B cell (primary cell): ENCODE measurements at regions not wholly inside any gene's neighbourhood (a gene's known extent, or its start where the extent isn't known, plus 50 kb on each side); places are given as distances from the start of the nearest gene placed in this dataset.

ENCODE experiments used
- EZH2 ChIP-seq: IDR thresholded peaks from 2 replicates; pipeline ENCODE4 v1.6.1; 2012; ENCODE audit warnings: borderline replicate concordance, low read depth, mild to moderate bottlenecking, moderate library complexity, low read length; ENCODE audit not compliant: insufficient read depth, poor library complexity, severe bottlenecking
- TF ChIP-seq, protein P1 (sequence below): fragments of 200-600 bp; IDR thresholded peaks from one replicate; pipeline ENCODE4 v1.8.0; 2022; ENCODE audit warnings: antibody characterized with exemption, mild to moderate bottlenecking

DNA sequence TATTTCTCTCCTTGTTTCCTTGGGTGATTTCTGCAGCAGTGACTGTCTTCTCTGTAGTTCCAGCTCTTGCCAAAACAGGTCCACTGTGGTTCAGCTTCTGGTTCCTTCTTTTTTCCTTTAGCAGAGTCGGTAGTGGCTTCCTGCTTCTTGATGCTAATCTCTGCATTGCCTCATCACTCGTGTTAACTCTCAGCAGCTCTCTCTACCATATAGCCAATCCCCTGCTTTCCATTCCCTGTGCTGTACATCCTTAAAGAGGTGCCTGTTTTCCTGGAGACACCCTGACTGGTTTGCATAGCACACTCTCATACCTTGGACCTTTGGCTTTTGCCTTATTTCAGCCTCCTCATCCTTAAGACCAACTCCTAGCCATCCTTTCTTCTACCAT is 191.2 kb upstream of the LNX1 start:
- TF ChIP-seq, protein P1, sequence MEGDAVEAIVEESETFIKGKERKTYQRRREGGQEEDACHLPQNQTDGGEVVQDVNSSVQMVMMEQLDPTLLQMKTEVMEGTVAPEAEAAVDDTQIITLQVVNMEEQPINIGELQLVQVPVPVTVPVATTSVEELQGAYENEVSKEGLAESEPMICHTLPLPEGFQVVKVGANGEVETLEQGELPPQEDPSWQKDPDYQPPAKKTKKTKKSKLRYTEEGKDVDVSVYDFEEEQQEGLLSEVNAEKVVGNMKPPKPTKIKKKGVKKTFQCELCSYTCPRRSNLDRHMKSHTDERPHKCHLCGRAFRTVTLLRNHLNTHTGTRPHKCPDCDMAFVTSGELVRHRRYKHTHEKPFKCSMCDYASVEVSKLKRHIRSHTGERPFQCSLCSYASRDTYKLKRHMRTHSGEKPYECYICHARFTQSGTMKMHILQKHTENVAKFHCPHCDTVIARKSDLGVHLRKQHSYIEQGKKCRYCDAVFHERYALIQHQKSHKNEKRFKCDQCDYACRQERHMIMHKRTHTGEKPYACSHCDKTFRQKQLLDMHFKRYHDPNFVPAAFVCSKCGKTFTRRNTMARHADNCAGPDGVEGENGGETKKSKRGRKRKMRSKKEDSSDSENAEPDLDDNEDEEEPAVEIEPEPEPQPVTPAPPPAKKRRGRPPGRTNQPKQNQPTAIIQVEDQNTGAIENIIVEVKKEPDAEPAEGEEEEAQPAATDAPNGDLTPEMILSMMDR, result no peak
- no peak for TF ChIP-seq EZH2
